Stimulated activated CD8-positive, alpha-beta memory T cell treated with anti-CD3 and anti-CD28 coated beads, Interleukin-15, amount 100 ng/mL, for 48 hours (primary cell): ENCODE measurements at regions not wholly inside any gene's neighbourhood (a gene's known extent, or its start where the extent isn't known, plus 50 kb on each side); places are given as distances from the start of the nearest gene placed in this dataset.

Experiments used
- DNase-seq, 2 donors: peaks; one replicate each; pipeline ENCODE4 v3.0.0-alpha.2; 2020; ENCODE audit warnings: low read depth in 2 of 2

DNA sequence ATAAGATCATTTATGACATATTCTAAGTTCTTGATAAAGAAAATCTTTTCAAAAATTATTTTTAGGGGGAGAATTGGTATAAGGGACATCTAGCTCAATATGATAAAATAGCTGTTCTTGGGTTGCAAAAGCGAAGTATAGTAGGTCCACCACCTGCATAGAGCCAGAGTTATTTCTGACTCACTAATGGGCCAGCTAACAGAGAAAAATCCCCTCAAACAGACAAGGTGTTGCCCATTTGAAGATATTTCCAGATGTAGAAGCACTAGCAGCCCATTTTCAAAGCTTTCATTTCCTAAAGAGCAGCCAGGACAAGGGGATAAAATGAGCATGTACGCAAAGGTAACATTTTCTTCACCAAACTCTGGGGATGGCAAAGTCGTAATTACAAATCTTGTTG, 165.7 kb upstream of the FN1 start:
- DNase-seq: no peak

DNA sequence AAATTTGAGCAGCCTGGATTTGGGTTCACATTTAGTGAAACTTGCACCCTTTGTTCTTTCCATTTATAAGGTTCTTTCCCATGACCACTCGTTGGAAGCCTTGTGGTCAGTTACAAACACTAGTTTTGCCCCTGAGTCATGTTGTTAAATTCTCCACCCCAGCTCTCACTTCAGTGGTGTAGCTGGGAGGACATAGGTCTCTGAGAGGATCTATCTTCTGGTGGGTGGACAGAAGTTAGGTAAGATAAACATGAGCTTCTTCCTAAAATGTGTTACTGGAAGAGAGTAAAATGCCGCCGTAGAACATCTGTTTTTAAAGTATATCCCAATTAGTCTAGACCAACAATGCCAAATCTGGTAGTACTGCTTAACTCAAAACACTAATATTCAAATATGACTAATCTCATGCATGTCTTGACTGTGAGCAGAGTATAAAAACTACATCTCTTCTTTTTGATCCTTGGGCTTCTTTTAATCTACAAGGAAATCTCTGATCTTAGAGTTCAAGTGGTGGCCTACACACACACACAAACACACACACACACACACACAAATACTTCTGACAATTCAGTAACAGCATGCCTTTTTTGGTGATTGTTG, 162.6 kb upstream of the FN1 start:
- DNase-seq: no peak

DNA sequence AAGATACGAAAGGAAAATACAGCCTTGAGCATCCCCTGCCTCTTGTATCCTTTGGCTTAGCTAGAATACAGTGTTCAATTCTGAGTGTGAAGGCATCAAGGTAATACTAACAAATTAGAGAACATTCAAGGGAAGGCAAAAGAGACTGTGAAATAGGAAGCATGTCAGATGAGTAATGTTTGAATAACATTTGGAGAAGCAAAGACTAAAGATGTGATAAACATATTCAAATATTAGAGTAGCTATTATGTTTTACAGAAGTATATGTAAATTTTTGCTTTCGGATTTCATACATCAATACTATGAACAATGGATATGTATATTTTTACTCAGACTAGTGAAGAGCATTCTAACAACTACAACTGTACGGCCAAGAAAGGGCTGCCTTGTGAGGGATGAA, 161.7 kb upstream of the FN1 start:
- DNase-seq: no peak

DNA sequence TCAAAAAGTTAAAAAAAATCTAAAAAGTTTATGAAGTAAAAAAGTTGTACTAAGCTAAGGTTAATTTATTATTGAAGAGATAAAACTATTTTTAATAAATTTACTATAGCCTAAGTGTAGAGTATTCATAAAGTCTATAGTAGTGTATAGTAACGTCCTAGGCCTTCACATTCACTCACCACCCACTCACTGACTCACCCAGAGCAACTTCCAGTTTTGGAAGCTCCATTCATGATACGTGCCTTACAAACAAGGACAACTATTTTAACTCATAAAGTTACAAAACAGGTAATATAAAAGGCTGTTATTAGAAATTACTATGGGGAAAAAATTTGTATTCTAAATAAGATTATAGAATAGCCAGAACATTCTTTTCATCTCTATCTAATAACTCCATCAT, 158.9 kb upstream of the FN1 start:
- no peak for DNase-seq

DNA sequence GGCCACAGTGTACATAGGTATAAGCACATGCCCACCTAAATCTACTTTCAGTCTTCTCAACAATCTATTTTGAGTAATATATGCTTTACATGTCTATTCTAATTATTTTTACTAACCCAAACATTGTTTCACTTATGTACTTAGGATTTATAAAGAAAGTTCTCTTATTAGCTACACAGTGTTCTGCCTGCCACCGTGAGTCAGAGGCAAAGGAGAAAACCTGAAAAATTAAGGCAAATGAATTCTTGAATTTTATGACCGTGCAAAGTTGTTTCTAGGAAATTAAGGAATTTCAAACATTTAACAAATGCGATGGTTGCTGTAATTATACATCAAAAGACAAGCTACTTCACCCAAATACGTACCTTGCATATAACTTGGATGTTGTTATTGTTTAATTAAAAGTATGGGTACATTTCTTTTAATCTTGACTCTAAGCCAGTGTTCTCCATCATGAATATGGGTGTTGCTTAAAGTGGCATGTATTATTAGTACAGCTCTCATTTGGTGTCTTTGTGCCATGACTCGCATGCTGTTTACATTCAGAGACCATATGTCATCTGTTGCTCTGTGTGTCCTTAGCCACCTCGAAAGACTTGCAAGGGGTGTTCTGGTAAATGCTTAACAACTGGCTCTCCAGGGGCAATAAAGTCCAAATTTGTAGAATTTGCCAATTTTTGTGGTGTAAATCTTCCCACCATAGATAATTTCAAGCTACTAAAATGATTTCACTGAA, 154.3 kb upstream of the FN1 start:
- DNase-seq: no peak

DNA sequence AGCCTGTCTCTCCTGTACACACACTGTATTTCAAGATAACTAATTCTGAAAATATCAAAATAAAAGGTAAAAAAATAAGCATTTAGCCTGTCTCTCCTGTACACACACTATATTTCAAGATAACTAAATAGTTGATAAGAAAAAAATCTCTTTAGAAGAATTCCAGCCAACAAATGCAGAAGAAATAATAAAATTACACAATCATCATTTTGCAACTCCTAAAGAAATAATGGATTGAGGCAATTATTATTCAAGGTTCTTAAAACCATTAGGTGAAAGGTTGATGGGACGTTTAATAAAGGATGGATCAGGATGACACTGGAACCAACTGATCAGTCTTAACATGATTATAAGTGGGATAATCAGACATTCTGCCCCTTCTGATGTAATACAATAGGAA, 148.0 kb upstream of the FN1 start:
- no peak for DNase-seq

DNA sequence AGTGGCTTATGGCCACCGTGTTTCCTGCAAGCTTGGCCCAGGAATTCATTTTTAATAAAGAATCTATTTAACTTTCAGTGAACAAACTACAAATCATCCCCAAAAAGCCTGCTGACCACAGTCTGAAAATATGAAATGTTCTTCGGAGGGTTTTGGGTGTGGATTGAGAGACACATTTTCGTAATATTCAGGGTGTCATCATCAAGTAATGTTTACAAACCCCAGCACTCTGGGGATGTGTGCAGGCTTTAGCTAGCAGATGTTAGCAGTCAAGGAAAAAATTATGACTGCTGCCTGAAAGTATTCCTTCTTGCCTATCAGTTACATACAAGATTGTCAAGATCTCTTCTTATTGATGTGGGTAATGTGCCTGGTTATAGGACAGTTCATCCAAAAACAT, 143.9 kb upstream of the FN1 start:
- no peak for DNase-seq

DNA sequence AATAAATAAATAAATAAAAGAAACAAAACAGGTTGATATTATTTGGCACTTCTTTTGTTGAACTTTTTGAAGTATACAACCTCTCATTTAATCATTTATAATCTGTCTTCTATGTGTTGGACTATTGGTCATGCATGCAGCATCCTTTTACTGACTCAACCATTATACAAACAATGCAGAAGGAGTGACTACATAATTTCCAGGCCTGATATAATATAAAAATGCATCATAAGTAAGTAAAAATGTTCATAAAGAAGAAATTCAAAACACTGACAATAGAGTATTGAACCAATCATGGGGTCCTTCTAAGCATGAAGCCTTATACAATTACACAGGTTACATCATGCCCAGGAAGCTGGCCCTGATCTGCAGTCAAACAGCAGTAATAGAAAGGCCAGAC, 141.5 kb upstream of the FN1 start:
- DNase-seq: no peak

DNA sequence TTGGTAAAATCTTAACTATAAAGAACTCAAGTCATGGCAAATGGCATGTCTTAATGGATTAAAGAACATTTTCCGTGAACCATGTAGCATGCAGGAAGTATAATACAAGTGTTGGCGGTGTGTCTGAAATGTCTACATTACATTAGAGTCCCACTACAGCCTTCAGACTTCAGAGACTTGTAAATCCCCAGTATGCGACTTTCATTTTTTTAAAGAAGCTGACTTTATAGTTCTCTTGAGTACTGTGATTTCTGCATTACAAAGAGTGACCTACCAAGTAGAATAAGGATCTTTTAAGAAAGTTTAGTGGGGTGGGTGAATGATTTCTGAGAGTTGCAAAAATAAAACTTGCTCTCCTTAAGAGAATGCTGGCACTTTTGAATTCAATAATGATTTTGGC, 140.7 kb upstream of the FN1 start:
- DNase-seq: no peak

DNA sequence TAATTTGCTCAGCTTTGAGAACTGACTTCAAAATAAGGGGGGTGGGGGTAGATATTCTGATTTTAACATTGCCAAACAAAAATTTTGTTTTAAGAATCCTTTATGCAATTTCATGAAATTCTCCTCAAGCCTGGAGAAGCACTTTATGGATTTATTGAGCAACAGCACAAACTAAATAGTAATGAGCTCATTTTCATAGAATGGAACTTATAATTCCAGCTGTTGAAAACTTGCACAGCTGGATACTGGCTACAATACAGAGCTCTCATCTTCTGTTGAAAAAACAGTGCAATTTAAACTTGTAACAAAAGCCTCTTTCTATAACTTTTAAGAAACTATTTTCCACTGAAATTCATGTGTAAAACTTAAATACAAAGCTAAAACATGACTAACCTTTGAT, 137.6 kb upstream of the FN1 start:
- DNase-seq: no peak

DNA sequence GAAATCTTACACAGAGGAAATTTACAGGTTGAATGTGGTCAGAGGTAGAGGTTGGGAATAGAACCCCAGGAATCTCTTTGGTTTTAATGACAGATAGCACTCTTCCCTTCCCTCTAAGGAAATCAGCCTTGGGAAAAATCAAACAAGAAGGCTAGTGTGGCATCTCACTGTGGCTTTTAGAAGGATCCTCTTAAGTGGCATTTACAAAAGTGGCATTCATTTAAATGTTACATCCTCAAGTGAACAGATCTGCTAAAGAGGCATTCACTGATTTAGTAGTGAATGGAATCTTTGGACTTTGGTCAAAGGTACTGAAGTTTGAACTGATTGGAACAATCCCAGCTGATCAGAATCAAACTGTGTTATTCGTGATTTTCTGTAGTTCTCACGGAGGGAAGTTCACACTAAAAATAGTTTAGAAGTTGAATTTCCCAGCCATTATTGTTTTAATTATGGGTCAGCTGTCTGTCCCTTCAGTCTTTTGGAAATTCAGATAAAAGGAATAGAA, 136.5 kb upstream of the FN1 start:
- DNase-seq: no peak

DNA sequence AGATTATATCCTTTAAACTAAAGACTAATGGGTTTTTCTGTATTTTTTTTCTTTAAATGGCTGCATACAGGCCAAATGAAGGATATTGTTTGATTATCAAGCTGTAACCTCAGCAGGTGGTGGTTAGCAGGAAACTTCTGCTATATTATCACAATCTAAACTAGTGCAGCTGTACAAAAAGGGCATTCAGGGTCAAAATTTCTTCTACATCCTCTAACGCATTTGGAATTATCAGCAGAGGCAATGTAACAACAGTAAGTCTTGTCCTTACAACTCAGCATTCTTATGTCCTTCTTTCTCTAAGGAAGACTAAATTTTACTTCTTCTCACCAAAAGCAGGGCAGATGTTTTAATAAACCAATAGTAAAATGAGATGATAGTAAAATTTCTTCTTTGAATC, 135.8 kb upstream of the FN1 start:
- no peak for DNase-seq

DNA sequence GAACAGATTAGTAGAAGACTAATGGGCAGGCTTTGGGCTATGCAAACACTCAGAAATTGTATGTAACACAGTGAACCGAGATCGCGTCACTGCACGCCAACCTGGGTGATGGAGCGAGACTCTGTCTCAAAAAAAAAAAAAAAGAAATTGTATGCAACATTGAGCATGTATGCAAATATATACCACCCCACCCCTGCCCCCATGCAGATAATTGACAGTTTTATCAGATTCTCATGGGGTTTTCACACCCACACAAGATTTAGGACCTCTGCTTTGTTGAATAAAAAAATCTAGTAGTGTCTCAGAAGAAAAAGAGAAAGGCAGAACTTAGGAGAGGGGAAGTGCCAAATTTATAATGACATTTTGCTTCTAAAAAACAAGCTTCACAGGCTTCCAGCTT, 131.6 kb upstream of the FN1 start:
- DNase-seq: no peak

DNA sequence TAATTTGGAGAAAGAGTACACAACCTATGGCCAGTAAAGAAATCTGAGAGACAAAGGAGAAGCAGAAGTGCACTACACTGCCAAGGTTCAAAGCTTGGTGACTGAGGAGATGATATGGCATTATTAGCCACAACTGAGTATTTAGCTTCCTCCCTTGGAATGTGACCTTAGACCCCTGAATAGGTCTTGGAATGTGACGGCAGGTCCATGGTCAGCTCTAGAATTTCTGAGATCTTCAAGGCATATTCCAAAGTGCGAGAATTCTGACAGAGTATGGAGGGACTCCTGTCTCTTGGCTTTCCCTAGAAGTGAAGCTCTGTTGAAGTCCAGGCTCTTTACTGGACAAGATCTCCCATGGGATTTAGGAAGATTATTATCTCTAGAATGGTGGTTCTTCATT, 130.0 kb upstream of the FN1 start:
- no peak for DNase-seq

DNA sequence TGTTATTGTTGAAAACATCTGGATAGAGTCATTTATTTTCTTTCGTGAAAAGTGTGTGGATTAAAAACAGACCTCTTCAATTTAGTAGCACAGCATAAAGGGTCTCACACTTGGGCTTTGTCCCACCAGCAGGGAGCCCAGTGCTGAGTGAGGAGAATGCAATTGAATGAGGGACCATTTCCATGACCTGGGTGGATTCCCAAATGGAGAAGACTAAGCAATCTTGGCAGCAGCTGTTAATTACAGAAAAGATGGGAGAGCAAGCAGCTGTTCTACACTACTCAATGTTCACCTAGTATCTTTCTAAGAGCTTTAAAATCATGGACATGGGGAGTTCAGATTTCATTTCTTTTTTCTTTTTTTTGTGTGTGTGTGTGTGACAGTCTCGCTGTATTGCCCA, 121.8 kb upstream of the FN1 start:
- no peak for DNase-seq

DNA sequence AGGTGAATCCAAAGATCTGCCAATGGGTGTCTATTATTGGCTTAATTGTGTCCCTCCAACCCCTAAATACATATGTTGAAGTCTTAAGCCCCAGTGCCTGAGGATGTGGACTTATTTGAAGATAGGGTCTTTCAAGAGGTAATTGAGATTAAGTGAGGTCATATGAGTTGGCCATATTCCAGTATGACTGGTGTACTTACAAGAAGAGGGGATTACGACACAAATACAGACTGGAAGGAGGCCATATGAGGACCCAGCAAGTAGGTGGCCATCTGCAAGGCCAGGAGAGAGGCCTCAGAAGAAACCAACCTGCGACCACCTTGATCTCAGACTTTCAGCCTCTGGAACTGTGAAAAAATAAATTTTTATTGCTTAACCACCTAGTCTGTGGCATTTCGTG, 121.1 kb upstream of the FN1 start:
- no peak for DNase-seq

DNA sequence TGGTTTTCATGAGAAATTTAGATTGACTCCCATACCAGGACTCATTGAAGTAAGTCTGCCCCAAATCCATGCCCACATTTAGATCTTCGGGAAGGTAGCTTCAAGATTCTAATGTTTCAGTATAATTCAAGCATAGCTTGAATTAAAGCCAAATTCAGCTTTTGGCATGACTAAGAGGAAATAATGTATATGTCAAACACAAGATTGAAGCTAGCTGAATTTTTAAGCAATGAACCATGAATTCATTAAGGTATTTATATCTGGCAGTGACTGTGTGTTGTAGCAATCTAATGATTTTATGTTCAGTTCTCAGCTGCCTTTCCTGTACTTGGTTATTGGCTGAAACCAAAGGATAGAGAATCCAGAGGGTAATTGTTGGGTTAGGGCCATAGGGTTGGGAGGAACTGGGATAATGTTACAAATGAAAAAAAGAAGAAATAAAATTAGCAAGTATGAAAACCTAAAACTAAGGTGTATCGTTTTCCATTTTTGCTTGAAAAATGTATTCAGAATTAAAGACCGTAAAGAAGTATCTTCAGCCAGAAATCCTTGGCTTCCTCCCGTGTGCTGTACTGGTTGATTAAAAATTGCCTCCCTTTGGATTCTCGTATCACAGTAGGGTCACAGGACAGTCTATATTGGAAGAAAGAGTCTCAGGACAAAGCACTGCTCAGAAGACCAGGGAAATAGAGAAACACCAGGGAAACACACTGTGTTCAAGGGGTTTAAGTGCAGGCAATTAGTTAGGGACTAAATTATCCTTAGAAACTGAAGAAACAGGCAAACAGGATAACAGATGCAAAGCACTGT, 119.0 kb upstream of the FN1 start:
- no peak for DNase-seq

DNA sequence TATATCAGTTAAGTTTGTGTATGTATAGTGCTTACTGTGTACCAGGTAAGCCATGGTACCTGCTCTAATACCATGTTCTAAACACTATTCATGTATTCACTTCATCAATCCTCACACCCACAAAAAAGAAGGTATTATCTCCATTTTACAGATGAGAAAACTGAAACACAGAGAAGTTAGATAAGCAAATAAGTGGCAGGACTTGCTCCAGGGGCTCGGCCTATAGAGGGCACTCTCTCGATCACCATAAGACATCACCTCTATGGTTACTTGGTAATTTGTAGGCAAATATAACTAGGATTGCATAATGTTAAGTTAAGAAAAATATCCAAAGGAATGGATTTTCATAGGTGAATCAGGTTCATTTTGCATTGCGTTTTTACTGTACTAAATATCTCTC, 118.1 kb upstream of the FN1 start:
- no peak for DNase-seq

DNA sequence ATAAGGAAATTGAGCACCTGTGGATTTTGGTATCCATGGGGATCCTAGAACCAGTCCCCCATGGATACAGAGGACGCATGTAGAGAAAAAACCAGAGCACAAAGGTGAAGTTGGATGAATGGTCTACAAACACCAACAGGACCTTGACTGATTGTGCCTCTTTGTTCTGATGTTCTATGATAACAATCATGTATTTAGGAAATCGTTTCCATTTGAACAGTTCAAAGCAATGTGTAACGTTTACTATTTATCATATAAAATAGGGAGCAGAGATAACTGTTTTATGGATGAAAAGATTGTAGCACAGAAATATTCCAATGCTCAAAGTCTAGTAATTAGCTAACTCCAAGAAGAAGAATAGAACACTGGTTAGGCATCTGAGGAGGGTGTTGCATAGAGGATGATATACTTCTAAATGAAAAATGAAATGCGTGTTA, 116.3 kb upstream of the FN1 start:
- no peak for DNase-seq

DNA sequence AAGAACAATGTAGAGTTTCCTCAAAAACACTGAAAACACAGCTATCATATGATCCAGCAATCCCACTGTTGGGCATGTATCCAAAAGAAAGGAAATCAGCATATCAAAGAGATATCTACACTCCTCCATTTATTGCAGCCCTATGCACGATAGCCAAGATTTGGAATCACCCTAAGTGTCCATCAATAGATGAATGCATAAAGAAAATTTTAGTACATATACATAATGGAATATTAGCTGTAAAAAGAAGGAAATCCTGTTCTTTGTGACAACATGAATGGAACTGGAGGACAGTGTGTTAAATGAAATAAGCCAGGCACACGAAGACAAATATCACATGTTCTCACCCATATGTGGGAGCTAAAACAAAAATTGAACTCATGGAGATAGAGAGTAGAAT, 114.5 kb upstream of the FN1 start:
- no peak for DNase-seq

DNA sequence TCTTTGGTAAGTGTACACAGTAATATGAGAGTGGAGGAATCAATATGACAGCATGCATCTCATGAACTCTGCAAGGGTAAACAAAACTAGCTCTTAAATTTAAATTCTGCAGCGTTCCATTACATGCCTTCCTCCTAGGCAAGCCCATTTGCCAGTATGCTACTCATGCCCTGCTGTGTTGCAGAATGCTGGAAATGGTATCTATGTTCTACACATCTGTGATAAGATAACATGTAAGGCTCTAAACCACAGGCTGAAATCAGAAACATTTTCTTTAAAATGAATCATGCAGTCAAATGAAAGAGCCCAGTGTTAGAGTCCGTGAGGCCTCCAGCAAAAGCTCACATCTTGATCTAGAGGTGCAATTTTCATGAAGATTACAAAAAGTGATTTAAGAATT, 112.8 kb upstream of the FN1 start:
- no peak for DNase-seq

DNA sequence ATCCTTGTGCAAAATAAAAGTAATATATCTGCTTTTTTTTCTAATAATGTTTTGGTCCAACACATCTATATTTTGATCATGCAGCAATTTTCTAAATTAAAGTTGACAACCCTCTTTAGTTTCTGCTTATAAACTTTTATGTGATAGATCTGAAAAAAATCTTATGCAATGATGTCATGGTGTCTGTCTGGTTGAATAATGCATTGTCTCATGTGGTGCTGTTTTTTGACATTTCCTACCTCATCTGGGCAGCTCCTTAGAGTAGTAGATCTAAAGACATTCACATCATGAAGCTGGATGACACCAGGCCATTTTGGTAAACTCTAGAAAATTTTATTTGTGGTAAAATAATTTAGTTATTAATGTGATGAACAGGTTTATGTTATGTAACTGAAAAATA, 106.8 kb upstream of the FN1 start:
- DNase-seq: no peak

DNA sequence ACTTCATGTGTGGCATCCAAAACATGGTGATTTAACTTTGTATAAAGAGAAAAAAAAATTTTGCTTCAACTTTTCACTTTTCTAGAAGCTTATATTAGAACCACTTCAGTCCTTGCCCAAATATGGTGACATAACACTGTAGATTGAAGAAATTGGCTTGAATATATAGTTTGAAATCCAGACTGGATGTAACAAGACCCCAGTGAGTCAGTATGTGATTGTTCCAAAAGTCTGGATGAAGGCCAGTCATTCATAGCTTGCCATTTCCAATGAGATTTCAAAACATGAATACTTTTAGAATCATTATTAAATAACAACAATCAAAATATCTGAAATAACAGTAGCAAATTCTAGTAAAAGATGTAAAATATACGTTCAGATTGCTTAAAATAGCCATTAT, 104.8 kb upstream of the FN1 start:
- no peak for DNase-seq
